ENCODE measurements at regions not wholly inside any gene's neighbourhood (a gene's known extent, or its start where the extent isn't known, plus 50 kb on each side); places are given as distances from the start of the nearest gene placed in this dataset.

GRCh38 chr14:104245723-104246122 is 107.3 kb downstream of the KIF26A start:
- H3K27me3 ChIP-seq (ENCODE audit: insufficient read depth, low read length): peaks cover 3% of the 10 kb centered on the region
- peaks cover 5% of the 10 kb centered on the region for H3K9me3 ChIP-seq (ENCODE audit: low read length)
- H3K4me1 ChIP-seq (ENCODE audit: insufficient read depth, low read length): no peaks in the 10 kb centered on the region
- no peaks in the 10 kb centered on the region for H3K36me3 ChIP-seq (ENCODE audit: insufficient read depth, low read length)
- no peak overlapping the region for H2AFZ ChIP-seq (ENCODE audit: low read depth, low read length)
- no peak overlapping the region for H3K4me3 ChIP-seq (ENCODE audit: low read length)

- Histone ChIP-seq H3K4me3 (ENCODE audit: low read length) (no peak overlapping the region), H3K36me3 (ENCODE audit: insufficient read depth, low read length) (no peaks in the 10 kb centered on the region), H3K4me1 (ENCODE audit: insufficient read depth, low read length) (no peaks in the 10 kb centered on the region), H2AFZ (ENCODE audit: low read depth, low read length) (no peak overlapping the region), H3K9me3 (ENCODE audit: low read length) (peaks cover 5% of the 10 kb centered on the region), H3K27me3 (ENCODE audit: insufficient read depth, low read length) (peaks cover 3% of the 10 kb centered on the region)
Observed at GRCh38 chr14:104246401-104247335, 108.3 kb downstream of the KIF26A start.

GRCh38 chr14:104247336-104248202 is 109.2 kb downstream of the KIF26A start:
- Histone ChIP-seq H3K36me3 (ENCODE audit: insufficient read depth, low read length) (no peaks in the 10 kb centered on the region), H3K27me3 (ENCODE audit: insufficient read depth, low read length) (peaks cover 3% of the 10 kb centered on the region)

GRCh38 chr14:104248203-104249055 is 110.0 kb downstream of the KIF26A start:
- Histone ChIP-seq H3K4me1 (ENCODE audit: insufficient read depth, low read length) (no peaks in the 10 kb centered on the region), H3K9me3 (ENCODE audit: low read length) (peaks cover 5% of the 10 kb centered on the region), H3K27me3 (ENCODE audit: insufficient read depth, low read length) (peaks cover 3% of the 10 kb centered on the region), H2AFZ (ENCODE audit: low read depth, low read length) (no peak overlapping the region), H3K36me3 (ENCODE audit: insufficient read depth, low read length) (no peaks in the 10 kb centered on the region), H3K4me3 (ENCODE audit: low read length) (no peak overlapping the region)

More at GRCh38 chr14:104247336-104248202, 109.2 kb downstream of the KIF26A start:
- Histone ChIP-seq H3K9me3 (ENCODE audit: low read length) (peaks cover 5% of the 10 kb centered on the region), H2AFZ (ENCODE audit: low read depth, low read length) (no peak overlapping the region), H3K4me3 (ENCODE audit: low read length) (no peak overlapping the region), H3K4me1 (ENCODE audit: insufficient read depth, low read length) (no peaks in the 10 kb centered on the region)

- Histone ChIP-seq H2AFZ (ENCODE audit: low read depth, low read length) (no peak overlapping the region), H3K4me3 (ENCODE audit: low read length) (no peak overlapping the region), H3K4me1 (ENCODE audit: insufficient read depth, low read length) (no peaks in the 10 kb centered on the region), H3K36me3 (ENCODE audit: insufficient read depth, low read length) (no peaks in the 10 kb centered on the region), H3K27me3 (ENCODE audit: insufficient read depth, low read length) (peaks cover 3% of the 10 kb centered on the region), H3K9me3 (ENCODE audit: low read length) (peaks cover 5% of the 10 kb centered on the region)
Observed at GRCh38 chr14:104249089-104249488, 110.7 kb downstream of the KIF26A start.

- Histone ChIP-seq H2AFZ (ENCODE audit: low read depth, low read length) (no peak overlapping the region), H3K9me3 (ENCODE audit: low read length) (peaks cover 5% of the 10 kb centered on the region), H3K27me3 (ENCODE audit: insufficient read depth, low read length) (peaks cover 5% of the 10 kb centered on the region), H3K4me1 (ENCODE audit: insufficient read depth, low read length) (no peaks in the 10 kb centered on the region), H3K4me3 (ENCODE audit: low read length) (no peak overlapping the region), H3K36me3 (ENCODE audit: insufficient read depth, low read length) (no peaks in the 10 kb centered on the region)
Observed at GRCh38 chr14:104249706-104250105, 111.3 kb downstream of the KIF26A start.

- Histone ChIP-seq H3K4me1 (ENCODE audit: insufficient read depth, low read length) (no peaks in the 10 kb centered on the region), H3K4me3 (ENCODE audit: low read length) (no peak overlapping the region), H2AFZ (ENCODE audit: low read depth, low read length) (no peak overlapping the region), H3K27me3 (ENCODE audit: insufficient read depth, low read length) (peaks cover 5% of the 10 kb centered on the region), H3K36me3 (ENCODE audit: insufficient read depth, low read length) (no peaks in the 10 kb centered on the region), H3K9me3 (ENCODE audit: low read length) (peaks cover 3% of the 10 kb centered on the region)
Observed at GRCh38 chr14:104250175-104250574, 111.8 kb downstream of the KIF26A start.

- Histone ChIP-seq H3K4me1 (ENCODE audit: insufficient read depth, low read length) (no peaks in the 10 kb centered on the region), H3K36me3 (ENCODE audit: insufficient read depth, low read length) (no peaks in the 10 kb centered on the region), H3K27me3 (ENCODE audit: insufficient read depth, low read length) (peaks cover 3% of the 10 kb centered on the region), H2AFZ (ENCODE audit: low read depth, low read length) (no peak overlapping the region), H3K4me3 (ENCODE audit: low read length) (no peak overlapping the region), H3K9me3 (ENCODE audit: low read length) (no peaks in the 10 kb centered on the region)
Observed at GRCh38 chr14:104252256-104253215, 114.1 kb downstream of the KIF26A start.

- H3K36me3 ChIP-seq (ENCODE audit: insufficient read depth, low read length): no peaks in the 10 kb centered on the region
- no peak overlapping the region for H2AFZ ChIP-seq (ENCODE audit: low read depth, low read length)
Observed at GRCh38 chr14:104253223-104253822, 114.9 kb downstream of the KIF26A start.

GRCh38 chr14:104253901-104254353 is 115.5 kb downstream of the KIF26A start:
- Histone ChIP-seq H3K4me3 (ENCODE audit: low read length) (no peak overlapping the region), H3K27me3 (ENCODE audit: insufficient read depth, low read length) (peaks cover 3% of the 10 kb centered on the region), H2AFZ (ENCODE audit: low read depth, low read length) (no peak overlapping the region), H3K36me3 (ENCODE audit: insufficient read depth, low read length) (no peaks in the 10 kb centered on the region), H3K9me3 (ENCODE audit: low read length) (no peaks in the 10 kb centered on the region), H3K4me1 (ENCODE audit: insufficient read depth, low read length) (no peaks in the 10 kb centered on the region)

More at GRCh38 chr14:104253223-104253822, 114.9 kb downstream of the KIF26A start:
- H3K4me1 ChIP-seq (ENCODE audit: insufficient read depth, low read length): no peaks in the 10 kb centered on the region
- H3K27me3 ChIP-seq (ENCODE audit: insufficient read depth, low read length): peaks cover 3% of the 10 kb centered on the region
- no peaks in the 10 kb centered on the region for H3K9me3 ChIP-seq (ENCODE audit: low read length)
- no peak overlapping the region for H3K4me3 ChIP-seq (ENCODE audit: low read length)

GRCh38 chr14:104254735-104255400 is 116.5 kb downstream of the KIF26A start:
- peaks cover 3% of the 10 kb centered on the region for H3K27me3 ChIP-seq (ENCODE audit: insufficient read depth, low read length)
- no peaks in the 10 kb centered on the region for H3K36me3 ChIP-seq (ENCODE audit: insufficient read depth, low read length)
- H3K4me1 ChIP-seq (ENCODE audit: insufficient read depth, low read length): no peaks in the 10 kb centered on the region
- no peak overlapping the region for H3K4me3 ChIP-seq (ENCODE audit: low read length)
- no peak overlapping the region for H2AFZ ChIP-seq (ENCODE audit: low read depth, low read length)
- H3K9me3 ChIP-seq (ENCODE audit: low read length): no peaks in the 10 kb centered on the region

All from neuron (in vitro differentiated cells).